AG04449 (cell line): ENCODE measurements at regions not wholly inside any gene's neighbourhood (a gene's known extent, or its start where the extent isn't known, plus 50 kb on each side); places are given as distances from the start of the nearest gene placed in this dataset.

Source experiments
- CTCF ChIA-PET: fragments of 350-600 bp; formaldehyde crosslinking; extraction: SDS; loops from one replicate; lab custom pipeline; 2021; ENCODE audit warnings: antibody characterized with exemption; lab: Yijun Ruan, JAX
- POLR2A ChIA-PET: fragments of 400-600, 350-600 bp; formaldehyde crosslinking; extraction: SDS; loops from one replicate; lab custom pipeline; 2020; ENCODE audit warnings: antibody characterized with exemption, inconsistent platforms; lab: Yijun Ruan, JAX
- DNase-seq: peaks from one replicate; pipeline ENCODE4 v3.0.0-alpha.2; 2010; ENCODE audit warnings: low read depth, low spot score
- H3K4me3 ChIP-seq: 2 replicates; pipeline ENCODE4 v1.5.1; 2011; ENCODE audit warnings: low read depth, mild to moderate bottlenecking, control low read depth, low read length
- TF ChIP-seq, protein P1 (sequence below): IDR thresholded peaks from one replicate; pipeline ENCODE4 v1.5.1; 2011; ENCODE audit warnings: mild to moderate bottlenecking, moderate library complexity, low read length, control low read depth, inconsistent platforms; ENCODE audit not compliant: insufficient read depth; ENCODE audit errors: missing control alignments

DNA sequence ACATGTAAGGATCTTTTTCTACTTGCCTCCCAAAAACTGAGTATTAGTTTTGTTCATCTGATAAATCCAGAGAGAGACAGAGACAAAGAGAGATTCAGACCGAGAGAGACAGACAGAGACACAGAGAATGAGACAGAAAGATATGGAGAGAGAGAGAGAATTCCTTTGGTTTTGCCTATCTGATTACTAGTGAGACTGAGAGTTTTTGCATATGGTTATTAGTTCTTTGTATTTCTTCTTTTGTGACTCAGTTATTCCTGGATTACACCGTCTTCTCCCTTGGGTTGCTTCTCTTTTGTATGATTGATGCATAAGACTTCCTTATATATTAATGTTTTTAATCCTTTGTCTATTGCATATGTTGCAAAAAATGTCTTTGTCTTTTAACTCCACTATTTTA lies 91.2 kb upstream of the SPATA31C2 start:
- TF ChIP-seq, protein P1, sequence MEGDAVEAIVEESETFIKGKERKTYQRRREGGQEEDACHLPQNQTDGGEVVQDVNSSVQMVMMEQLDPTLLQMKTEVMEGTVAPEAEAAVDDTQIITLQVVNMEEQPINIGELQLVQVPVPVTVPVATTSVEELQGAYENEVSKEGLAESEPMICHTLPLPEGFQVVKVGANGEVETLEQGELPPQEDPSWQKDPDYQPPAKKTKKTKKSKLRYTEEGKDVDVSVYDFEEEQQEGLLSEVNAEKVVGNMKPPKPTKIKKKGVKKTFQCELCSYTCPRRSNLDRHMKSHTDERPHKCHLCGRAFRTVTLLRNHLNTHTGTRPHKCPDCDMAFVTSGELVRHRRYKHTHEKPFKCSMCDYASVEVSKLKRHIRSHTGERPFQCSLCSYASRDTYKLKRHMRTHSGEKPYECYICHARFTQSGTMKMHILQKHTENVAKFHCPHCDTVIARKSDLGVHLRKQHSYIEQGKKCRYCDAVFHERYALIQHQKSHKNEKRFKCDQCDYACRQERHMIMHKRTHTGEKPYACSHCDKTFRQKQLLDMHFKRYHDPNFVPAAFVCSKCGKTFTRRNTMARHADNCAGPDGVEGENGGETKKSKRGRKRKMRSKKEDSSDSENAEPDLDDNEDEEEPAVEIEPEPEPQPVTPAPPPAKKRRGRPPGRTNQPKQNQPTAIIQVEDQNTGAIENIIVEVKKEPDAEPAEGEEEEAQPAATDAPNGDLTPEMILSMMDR: no peak
- ChIA-PET POLR2A (no interaction called here), CTCF (no interaction called here)
- no peak overlapping the region for H3K4me3 ChIP-seq
- no peak for DNase-seq

DNA sequence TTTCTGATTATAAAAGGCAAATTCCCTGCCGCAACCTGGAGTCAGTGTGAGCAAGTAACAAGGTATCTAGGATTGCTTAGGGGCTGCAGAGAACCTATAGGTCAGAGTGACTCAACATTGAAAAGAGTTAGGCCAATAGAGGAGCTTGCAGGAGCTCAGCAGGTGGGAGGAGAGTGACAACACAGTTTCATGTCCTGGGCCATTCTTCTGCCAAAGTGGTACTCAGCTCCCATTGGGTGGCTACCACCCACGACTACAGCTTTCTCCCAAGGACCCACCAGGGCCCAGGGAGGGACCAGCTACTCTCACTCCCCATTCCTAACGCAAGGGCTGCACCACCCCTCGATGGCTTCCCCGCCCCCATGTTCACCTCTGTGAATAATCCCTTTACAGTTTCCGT lies 86.7 kb upstream of the SPATA31C2 start:
- TF ChIP-seq, protein P1: no peak
- ChIA-PET POLR2A (no interaction called here), CTCF (no interaction called here)
- H3K4me3 ChIP-seq: no peak overlapping the region
- DNase-seq: no peak

DNA sequence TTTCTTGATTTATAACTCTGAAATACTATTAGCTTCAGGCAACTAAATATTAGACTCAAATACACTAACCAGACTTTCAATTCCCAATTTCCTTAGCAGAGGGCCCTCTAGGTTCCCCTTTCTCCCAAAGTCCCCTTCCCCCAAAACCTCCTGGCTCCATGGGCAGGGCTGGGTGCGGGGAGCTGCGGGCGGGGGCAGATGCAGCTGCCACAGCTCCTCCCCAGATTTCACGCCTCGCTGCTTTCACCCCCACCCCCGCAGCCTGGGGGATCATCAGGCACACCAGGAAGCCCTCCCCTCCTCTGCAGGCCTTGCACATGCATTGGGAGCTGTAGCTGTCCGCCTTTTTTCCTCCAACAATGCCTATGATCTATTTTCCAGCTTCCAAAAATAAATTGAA lies 82.8 kb upstream of the SPATA31C2 start:
- DNase-seq: no peak
- ChIA-PET POLR2A (no interaction called here), CTCF (no interaction called here)
- TF ChIP-seq, protein P1: no peak
- H3K4me3 ChIP-seq: no peak overlapping the region

DNA sequence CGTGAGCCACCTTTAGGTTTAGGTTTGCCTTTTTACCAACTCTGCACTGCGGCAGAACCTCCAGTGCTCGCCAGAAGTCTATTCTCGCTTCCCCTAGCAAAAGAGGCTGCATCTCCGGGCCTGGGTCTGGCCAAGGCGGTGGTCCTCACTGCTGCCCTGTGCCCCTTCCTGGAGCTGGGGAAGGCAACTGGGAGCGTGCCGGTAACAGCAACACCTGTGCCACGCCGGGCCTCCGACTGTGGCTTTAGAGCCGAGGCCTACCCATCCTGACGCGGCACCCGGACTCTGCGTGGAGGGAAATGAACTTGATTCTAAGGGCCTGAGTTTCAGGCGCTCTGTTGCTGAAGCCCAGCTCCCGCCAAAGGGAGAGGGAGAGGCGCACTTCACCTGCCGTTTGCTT lies 82.4 kb upstream of the SPATA31C2 start:
- ChIA-PET POLR2A (no interaction called here), CTCF (no interaction called here)
- TF ChIP-seq, protein P1: no peak
- no peak for DNase-seq
- H3K4me3 ChIP-seq: no peak overlapping the region

DNA sequence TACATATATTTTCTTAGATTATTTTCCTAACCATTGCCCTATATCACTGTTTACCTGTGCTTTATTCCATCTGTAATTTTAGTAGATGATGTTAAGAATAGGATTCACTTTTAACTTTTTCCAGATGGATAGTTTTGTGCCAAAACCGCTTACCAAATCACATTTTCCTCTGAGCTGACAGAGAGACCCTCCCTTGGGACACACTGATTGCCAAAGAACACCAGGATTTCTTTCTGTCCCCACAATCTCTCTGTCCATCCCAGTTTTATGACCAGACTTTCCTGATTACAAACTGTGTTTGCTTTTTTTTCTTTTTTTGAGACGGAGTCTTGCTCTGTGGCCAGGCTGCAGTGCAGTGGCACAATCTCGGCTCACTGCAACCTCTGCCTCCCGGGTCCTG lies 81.3 kb upstream of the SPATA31C2 start:
- POLR2A ChIA-PET: no interaction called here
- CTCF ChIA-PET: no interaction called here
- no peak overlapping the region for H3K4me3 ChIP-seq
- TF ChIP-seq, protein P1: no peak
- no peak for DNase-seq

DNA sequence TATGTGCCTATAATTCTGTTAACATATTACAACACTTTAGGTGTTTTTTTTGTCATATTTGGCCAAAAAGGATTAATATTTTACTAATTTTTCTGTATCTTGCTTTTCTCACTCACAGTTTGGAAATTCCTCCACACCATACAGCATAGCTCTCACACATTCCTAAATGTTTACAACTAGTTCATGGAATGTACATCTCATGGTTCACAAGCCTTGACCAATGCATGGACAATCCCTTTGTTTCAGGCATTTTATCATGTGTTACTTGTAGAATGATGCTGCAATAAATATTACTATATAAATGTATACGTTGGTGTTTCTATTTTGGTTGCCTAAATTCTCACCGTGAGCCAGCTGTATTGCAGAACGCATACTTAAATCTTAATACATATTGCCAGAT lies 80.5 kb upstream of the SPATA31C2 start:
- TF ChIP-seq, protein P1: no peak
- DNase-seq: peak; percentile 65
- POLR2A ChIA-PET: no interaction called here
- no peak overlapping the region for H3K4me3 ChIP-seq
- CTCF ChIA-PET: no interaction called here
